ENCODE measurements at regions not wholly inside any gene's neighbourhood (a gene's known extent, or its start where the extent isn't known, plus 50 kb on each side); places are given as distances from the start of the nearest gene placed in this dataset.

GRCh38 chr5:61942462-61943049 lies 363.4 kb upstream of the KIF2A start:
- no peaks in the 10 kb centered on the region for H3K79me2 ChIP-seq (ENCODE audit: control insufficient read depth in 1 of 2, insufficient read depth in 2 of 2, low read length in 2 of 2)
- H3K9me3 ChIP-seq (ENCODE audit: insufficient read depth in 2 of 2, low read depth in 1 of 2, low read length in 1 of 2): no peaks in the 10 kb centered on the region
- H3K27me3 ChIP-seq (replicated peaks in 1 of 4; ENCODE audit: control insufficient read depth in 3 of 4, extremely low read depth in 1 of 4, insufficient read depth in 3 of 4, low read length in 3 of 4): no peaks in the 10 kb centered on the region
- no peak overlapping the region for H2BK120ac ChIP-seq (replicated peaks; ENCODE audit: low read depth, low read length)
- POLR2A ChIA-PET (ENCODE audit: partially characterized antibody): interaction anchor here (0.7 kb wide), 1 partner anchor 1092 kb away, joined by 3 read pairs; no protein-coding TSS in a partner anchor
- H4K5ac ChIP-seq (ENCODE audit: insufficient read length, low read depth, low read length): no peak overlapping the region
- H3K79me1 ChIP-seq (ENCODE audit: low read depth, low read length): no peaks in the 10 kb centered on the region
- no peak overlapping the region for H2AFZ ChIP-seq (ENCODE audit: low read length)
- no peak overlapping the region for H3K23ac ChIP-seq (ENCODE audit: insufficient read length)
- no peak overlapping the region for H3K14ac ChIP-seq (ENCODE audit: insufficient read length)
- H3K9ac ChIP-seq (replicated peaks in 1 of 4; ENCODE audit: extremely low read depth in 1 of 4, low read depth in 3 of 4, low read length in 3 of 4): no peak overlapping the region
- H4K20me1 ChIP-seq (replicated peaks in 1 of 2; ENCODE audit: control insufficient read depth in 1 of 2, insufficient read depth in 2 of 2, low read length in 2 of 2): no peaks in the 10 kb centered on the region
- no peak overlapping the region for H2BK5ac ChIP-seq (ENCODE audit: low read depth, low read length)
- H3K4me1 ChIP-seq (replicated peaks in 1 of 4; ENCODE audit: control insufficient read depth in 3 of 4, insufficient read depth in 4 of 4, low read length in 3 of 4): no peaks in the 10 kb centered on the region; a peak in 1 of 7 replicates
- H3K18ac ChIP-seq (ENCODE audit: extremely low read depth, low read length): no peak overlapping the region
- no peak overlapping the region for H3K27ac ChIP-seq (ENCODE audit: low read depth, low read length)
- DNase-seq (ENCODE audit: low read depth in 1 of 2, low spot score in 2 of 2) (no peak), FAIRE-seq (no peak)
- H4K91ac ChIP-seq (replicated peaks; ENCODE audit: insufficient read length, low read length): no peak overlapping the region
- H2BK12ac ChIP-seq (ENCODE audit: low read depth, low read length): no peak overlapping the region
- no peaks in the 10 kb centered on the region for H3K36me3 ChIP-seq (ENCODE audit: control insufficient read depth in 2 of 4, insufficient read depth in 4 of 4, low read length in 3 of 4)
- H2AK5ac ChIP-seq (ENCODE audit: low read depth, low read length): no peak overlapping the region
- no peaks in the 10 kb centered on the region; the same call in 1 of the 2 replicates for H3K23me2 ChIP-seq (ENCODE audit: low read depth, low read length)
- H3K4me2 ChIP-seq (ENCODE audit: insufficient read depth in 1 of 2, low read depth in 2 of 2, low read length in 2 of 2): no peak overlapping the region
- H2BK15ac ChIP-seq (ENCODE audit: low read length): no peak overlapping the region
- CTCF ChIA-PET (ENCODE audit: partially characterized antibody): no interaction called here
- no peak overlapping the region for H3K4me3 ChIP-seq (ENCODE audit: extremely low read depth in 1 of 4, insufficient read depth in 2 of 4, low read depth in 3 of 4, low read length in 4 of 4)
- WGBS, 2 experiments (ENCODE audit: extremely low coverage in 1 of 2, insufficient coverage in 1 of 2, insufficient read length in 1 of 2, insufficient replicate concordance in 2 of 2, low coverage in 1 of 2, low lambda C conversion rate in 2 of 2, missing lambda C conversion rate in 1 of 2): 92% methylated on average over 1 of the region's 2 CpGs; no CpG with 5 or more reads in 1 of the 2 experiments
- H4K8ac ChIP-seq (ENCODE audit: extremely low read depth, insufficient read depth, low read length): no peak overlapping the region
- no peak overlapping the region for H2BK20ac ChIP-seq (ENCODE audit: low read length)
- H3K56ac ChIP-seq (replicated peaks; ENCODE audit: insufficient read length, low read depth, low read length): no peak overlapping the region
- H3K4ac ChIP-seq (replicated peaks; ENCODE audit: insufficient read length, low read depth, low read length): no peak overlapping the region
- no peak for TF ChIP-seq CBX8 (IDR thresholded peaks at IDR 0.05; ENCODE audit: borderline replicate concordance, low read depth, low read length)
- TF ChIP-seq, protein P1, sequence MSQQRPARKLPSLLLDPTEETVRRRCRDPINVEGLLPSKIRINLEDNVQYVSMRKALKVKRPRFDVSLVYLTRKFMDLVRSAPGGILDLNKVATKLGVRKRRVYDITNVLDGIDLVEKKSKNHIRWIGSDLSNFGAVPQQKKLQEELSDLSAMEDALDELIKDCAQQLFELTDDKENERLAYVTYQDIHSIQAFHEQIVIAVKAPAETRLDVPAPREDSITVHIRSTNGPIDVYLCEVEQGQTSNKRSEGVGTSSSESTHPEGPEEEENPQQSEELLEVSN (IDR thresholded peaks at IDR 0.05): no peak
- TF ChIP-seq SUZ12 (IDR thresholded peaks at IDR 0.05; ENCODE audit: low read length): no peak
- no peak for TF ChIP-seq YY1 (IDR thresholded peaks at IDR 0.05; ENCODE audit: low read depth, low read length)
- no peak for TF ChIP-seq PHF8 (conservative IDR thresholded peaks at IDR 0.05; ENCODE audit: low read depth, low read length)
- TF ChIP-seq RAD21 (IDR thresholded peaks at IDR 0.05 in 1 of 2, conservative IDR thresholded peaks at IDR 0.05 in 1 of 2; ENCODE audit: low read depth in 2 of 2, low read length in 2 of 2): no peak
- no peak for TF ChIP-seq GTF2F1 (IDR thresholded peaks at IDR 0.05; ENCODE audit: borderline replicate concordance, low read depth, low read length)
- no peak for TF ChIP-seq CHD1 (IDR thresholded peaks at IDR 0.05; ENCODE audit: low read depth, low read length)
- no peak for TF ChIP-seq BACH1 (IDR thresholded peaks at IDR 0.05; ENCODE audit: low read length)
- TF ChIP-seq RBBP5 (IDR thresholded peaks at IDR 0.05; ENCODE audit: borderline replicate concordance, low read depth, low read length): no peak
- TF ChIP-seq KDM1A (IDR thresholded peaks at IDR 0.05; ENCODE audit: borderline replicate concordance, low read length): no peak
- TF ChIP-seq KDM4A (IDR thresholded peaks at IDR 0.05; ENCODE audit: low read depth, low read length, severe bottlenecking): no peak
- TF ChIP-seq POLR2AphosphoS5 (IDR thresholded peaks at IDR 0.05; ENCODE audit: low read depth, low read length): no peak
- no peak for TF ChIP-seq KDM5A (IDR thresholded peaks at IDR 0.05; ENCODE audit: low read length)
